AG04450 (cell line): ENCODE measurements at regions not wholly inside any gene's neighbourhood (a gene's known extent, or its start where the extent isn't known, plus 50 kb on each side); places are given as distances from the start of the nearest gene placed in this dataset.
A peak's percentile ranks its signal among the peaks of the same experiment; 100 is the strongest.

Source experiments
- CTCF ChIA-PET: fragments of 300-600, 350-600 bp; formaldehyde crosslinking; extraction: SDS; loops from one replicate; lab custom pipeline; 2022; ENCODE audit warnings: antibody characterized with exemption, inconsistent platforms; lab: Charles Lee
- POLR2A ChIA-PET: fragments of 350-600 bp; formaldehyde crosslinking; extraction: SDS; loops from one replicate; lab custom pipeline; 2021; ENCODE audit warnings: antibody characterized with exemption, inconsistent platforms; lab: Yijun Ruan, JAX
- DNase-seq: peaks from one replicate; pipeline ENCODE4 v3.0.0-alpha.2; 2011; ENCODE audit warnings: low read depth, low spot score
- H3K27ac ChIP-seq: one replicate; pipeline ENCODE4 v1.5.1; 2012; ENCODE audit warnings: low read depth, low read length, control low read depth
- H3K27me3 ChIP-seq: one replicate; pipeline ENCODE4 v1.6.0; 2012; ENCODE audit warnings: low read length; ENCODE audit not compliant: control insufficient read depth, insufficient read depth
- H3K4me3 ChIP-seq: 2 replicates; pipeline ENCODE4 v1.5.1; 2011; ENCODE audit warnings: mild to moderate bottlenecking, low read depth, low read length, control low read depth
- H3K9me3 ChIP-seq: 2 replicates; pipeline ENCODE4 v1.5.1; 2012; ENCODE audit warnings: low read length; ENCODE audit not compliant: control insufficient read depth, insufficient read depth
- CTCF ChIP-seq: IDR thresholded peaks from 2 replicates; pipeline ENCODE4 v1.5.1; 2011; ENCODE audit warnings: low read depth, low read length, control low read depth, inconsistent platforms

GRCh38 chr2:150212722-150213171, 274.7 kb downstream of the RND3 start:
- Histone ChIP-seq H3K4me3 (no peak overlapping the region), H3K27me3 (no peaks in the 10 kb centered on the region), H3K27ac (no peak overlapping the region), H3K9me3 (no peaks in the 10 kb centered on the region)
- CTCF ChIA-PET, result interaction anchor here (0.8 to 1.5 kb wide), 2 partner anchors 568 to 1026 kb away, joined by 3 read pairs; no protein-coding TSS in a partner anchor
- no peak for TF ChIP-seq CTCF
- peak; percentile 44 for DNase-seq
- POLR2A ChIA-PET, result no interaction called here

- peak; percentile 62 for DNase-seq
- no peak overlapping the region for H3K4me3 ChIP-seq
- no peaks in the 10 kb centered on the region for H3K27me3 ChIP-seq
- no peaks in the 10 kb centered on the region for H3K9me3 ChIP-seq
- ChIA-PET CTCF (interaction anchor here (0.9 to 1.5 kb wide), 3 partner anchors 113 to 1028 kb away, joined by 3 to 4 read pairs (median 3); no protein-coding TSS in a partner anchor), POLR2A (interaction anchor here (1.7 kb wide), 1 partner anchor 23 kb away, joined by 4 read pairs; no protein-coding TSS in a partner anchor)
- H3K27ac ChIP-seq, result peak overlapping the region; percentile 74
- TF ChIP-seq CTCF, result no peak
Observed at GRCh38 chr2:150211164-150211631, 276.3 kb downstream of the RND3 start.

- Histone ChIP-seq H3K9me3 (no peaks in the 10 kb centered on the region), H3K27me3 (no peaks in the 10 kb centered on the region), H3K27ac (no peak overlapping the region), H3K4me3 (no peak overlapping the region)
- no peak for TF ChIP-seq CTCF
- ChIA-PET POLR2A (no interaction called here), CTCF (interaction anchor here (1.2 kb wide), 1 partner anchor 1030 kb away, joined by 3 read pairs; no protein-coding TSS in a partner anchor)
- DNase-seq, result no peak
Observed at GRCh38 chr2:150209746-150210145, 277.7 kb downstream of the RND3 start.

- no peaks in the 10 kb centered on the region for H3K9me3 ChIP-seq
- H3K27me3 ChIP-seq, result no peaks in the 10 kb centered on the region
- POLR2A ChIA-PET, result no interaction called here
- no peak for TF ChIP-seq CTCF
- DNase-seq, result no peak
- CTCF ChIA-PET, result interaction anchor here (0.6 kb wide), 1 partner anchor 130 kb away, joined by 3 read pairs; no protein-coding TSS in a partner anchor
- H3K27ac ChIP-seq, result no peak overlapping the region
- no peak overlapping the region for H3K4me3 ChIP-seq
Observed at GRCh38 chr2:150208689-150209088, 278.8 kb downstream of the RND3 start.

- CTCF ChIA-PET, result interaction anchor here (0.7 kb wide), 1 partner anchor 113 kb away, joined by 3 read pairs; no protein-coding TSS in a partner anchor
- DNase-seq, result no peak
- Histone ChIP-seq H3K4me3 (no peak overlapping the region), H3K27me3 (no peaks in the 10 kb centered on the region), H3K9me3 (no peaks in the 10 kb centered on the region), H3K27ac (no peak overlapping the region)
- TF ChIP-seq CTCF, result no peak
- POLR2A ChIA-PET, result no interaction called here
Observed at GRCh38 chr2:150207979-150208378, 279.5 kb downstream of the RND3 start.
